ENCODE measurements at regions not wholly inside any gene's neighbourhood (a gene's known extent, or its start where the extent isn't known, plus 50 kb on each side); places are given as distances from the start of the nearest gene placed in this dataset.

- peak; percentile 9 to 18 for DNase-seq (ENCODE audit: low read depth in 1 of 2, low spot score in 1 of 2)
- TF ChIP-seq SPI1 (IDR thresholded peaks at IDR 0.05; ENCODE audit: borderline replicate concordance, low read depth) (no peak), REST (IDR thresholded peaks at IDR 0.05; ENCODE audit: insufficient replicate concordance, low read depth) (no peak), CTCF (IDR thresholded peaks at IDR 0.05; ENCODE audit: insufficient read depth, low read length) (no peak), POLR2AphosphoS5 (IDR thresholded peaks at IDR 0.05; ENCODE audit: low read depth) (no peak), GABPA (IDR thresholded peaks at IDR 0.05; ENCODE audit: low read depth) (no peak)
- H3K4me3 ChIP-seq (replicated peaks; ENCODE audit: insufficient read depth, low read length), result no peak overlapping the region
- H3K27ac ChIP-seq (replicated peaks), result peak overlapping the region; percentile 67
- no peaks in the 10 kb centered on the region for H3K27me3 ChIP-seq (ENCODE audit: insufficient read depth, poor library complexity, severe bottlenecking)
Measured at GRCh38 chr4:184534511-184535391, 60.4 kb upstream of the IRF2 start.

GRCh38 chr4:184533908-184534307, 59.6 kb upstream of the IRF2 start:
- no peaks in the 10 kb centered on the region for H3K27me3 ChIP-seq (ENCODE audit: insufficient read depth, poor library complexity, severe bottlenecking)
- no peak for DNase-seq (ENCODE audit: low read depth in 1 of 2, low spot score in 1 of 2)
- no peak for TF ChIP-seq SPI1 (IDR thresholded peaks at IDR 0.05; ENCODE audit: borderline replicate concordance, low read depth)
- H3K4me3 ChIP-seq (replicated peaks; ENCODE audit: insufficient read depth, low read length), result no peak overlapping the region
- peak overlapping the region; percentile 67 for H3K27ac ChIP-seq (replicated peaks)

- no peak overlapping the region for H3K4me3 ChIP-seq (replicated peaks; ENCODE audit: insufficient read depth, low read length)
- no peaks in the 10 kb centered on the region for H3K27me3 ChIP-seq (ENCODE audit: insufficient read depth, poor library complexity, severe bottlenecking)
- no peak for DNase-seq (ENCODE audit: low read depth in 1 of 2, low spot score in 1 of 2)
- no peak for TF ChIP-seq GABPA (IDR thresholded peaks at IDR 0.05; ENCODE audit: low read depth)
- TF ChIP-seq POLR2AphosphoS5 (IDR thresholded peaks at IDR 0.05; ENCODE audit: low read depth), result no peak
- TF ChIP-seq CTCF (IDR thresholded peaks at IDR 0.05; ENCODE audit: insufficient read depth, low read length), result no peak
- no peak for TF ChIP-seq REST (IDR thresholded peaks at IDR 0.05; ENCODE audit: insufficient replicate concordance, low read depth)
- TF ChIP-seq SPI1 (IDR thresholded peaks at IDR 0.05; ENCODE audit: borderline replicate concordance, low read depth), result no peak
- H3K27ac ChIP-seq (replicated peaks), result no peak overlapping the region
Measured at GRCh38 chr4:184531008-184531407, 56.7 kb upstream of the IRF2 start.

GRCh38 chr4:184529283-184529682, 54.9 kb upstream of the IRF2 start:
- Histone ChIP-seq H3K4me3 (replicated peaks; ENCODE audit: insufficient read depth, low read length) (no peak overlapping the region), H3K27me3 (ENCODE audit: insufficient read depth, poor library complexity, severe bottlenecking) (no peaks in the 10 kb centered on the region), H3K27ac (replicated peaks) (no peak overlapping the region)
- DNase-seq (ENCODE audit: low read depth in 1 of 2, low spot score in 1 of 2), result no peak
- TF ChIP-seq SPI1 (IDR thresholded peaks at IDR 0.05; ENCODE audit: borderline replicate concordance, low read depth) (no peak), POLR2AphosphoS5 (IDR thresholded peaks at IDR 0.05; ENCODE audit: low read depth) (no peak), GABPA (IDR thresholded peaks at IDR 0.05; ENCODE audit: low read depth) (no peak), REST (IDR thresholded peaks at IDR 0.05; ENCODE audit: insufficient replicate concordance, low read depth) (no peak), CTCF (IDR thresholded peaks at IDR 0.05; ENCODE audit: insufficient read depth, low read length) (no peak)
